Left kidney (tissue), 1 donor: ENCODE measurements at regions not wholly inside any gene's neighbourhood (a gene's known extent, or its start where the extent isn't known, plus 50 kb on each side); places are given as distances from the start of the nearest gene placed in this dataset.
A peak's percentile ranks its signal among the peaks of the same experiment; 100 is the strongest.

ENCODE experiments used
- DNase-seq: peaks from one replicate; pipeline ENCODE4 v3.0.0-alpha.2; 2013

DNA sequence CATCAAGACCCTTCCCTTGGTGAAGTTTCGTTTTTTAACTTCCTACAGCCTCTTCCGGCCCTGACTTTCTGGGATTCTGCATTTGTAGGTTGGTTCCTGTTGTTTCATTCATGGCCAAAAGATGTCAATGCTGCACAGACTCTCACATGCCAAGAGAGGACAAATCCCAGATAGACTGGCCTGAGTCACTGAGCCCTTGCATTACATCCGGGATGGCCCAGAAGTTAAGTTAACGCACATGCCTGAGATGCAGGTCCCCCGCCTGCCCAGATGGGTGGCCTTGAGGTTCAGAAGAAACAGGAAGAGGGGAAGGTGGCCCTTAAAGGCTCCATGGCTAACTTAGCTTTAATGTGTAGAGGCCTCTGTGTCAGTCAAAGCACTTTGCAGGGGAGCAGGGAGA, 51.6 kb upstream of the SRGAP3 start:
- DNase-seq, result no peak

DNA sequence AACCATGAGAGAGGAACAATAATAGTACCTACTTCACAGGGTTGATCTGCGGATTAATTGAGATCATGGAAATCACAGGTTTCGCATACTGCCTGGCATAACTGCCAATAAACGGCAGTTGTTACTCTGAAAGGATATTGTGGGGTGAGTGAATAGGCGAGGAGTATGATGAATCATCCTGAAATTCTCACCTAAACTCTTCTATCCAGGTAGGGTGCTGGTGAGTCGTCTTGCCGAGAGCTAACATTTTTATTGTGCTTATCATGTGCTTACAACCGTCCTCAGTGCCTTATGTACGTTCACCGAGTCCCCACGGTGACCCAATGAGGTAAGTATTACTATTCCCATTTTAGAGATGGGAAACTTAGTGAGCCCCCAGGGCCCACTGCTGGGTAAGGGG, 52.4 kb upstream of the SRGAP3 start:
- DNase-seq, result no peak

DNA sequence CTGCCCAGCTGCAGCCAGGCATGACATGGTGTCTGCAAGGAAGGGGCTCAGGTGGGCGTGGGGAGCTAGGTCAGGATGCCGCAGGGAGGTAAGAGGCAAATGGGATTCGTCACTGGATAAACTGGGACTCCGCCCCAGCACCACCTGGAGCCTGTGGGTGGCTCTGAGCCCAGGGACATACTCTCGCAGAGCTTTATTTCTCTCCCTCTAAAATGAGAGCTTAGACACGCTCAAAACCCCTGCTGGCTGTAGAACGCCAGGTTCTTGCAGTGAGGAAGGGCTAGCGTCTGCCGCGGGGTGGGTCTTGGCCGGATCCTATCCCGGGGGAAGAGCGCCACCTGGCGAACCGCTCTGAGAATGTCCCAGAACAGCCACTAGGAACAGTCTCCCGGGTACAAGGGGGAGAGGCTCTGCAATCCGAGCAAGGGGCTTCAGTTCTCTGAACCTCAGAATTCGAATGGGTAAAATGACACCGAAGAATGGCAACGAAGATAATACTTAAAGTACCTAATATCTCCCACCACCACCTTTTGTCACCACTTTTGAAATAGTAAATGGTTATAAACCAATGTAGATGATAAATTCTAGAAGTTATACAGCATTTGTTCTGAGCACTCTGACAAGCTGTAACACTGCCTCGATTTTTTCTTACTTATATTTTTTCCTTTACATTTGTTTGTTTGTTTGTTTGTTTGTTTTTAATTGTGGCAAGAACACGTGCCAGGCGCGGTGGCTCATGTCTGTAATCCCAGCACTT, 53.2 kb upstream of the SRGAP3 start:
- DNase-seq, result peak; percentile 87

DNA sequence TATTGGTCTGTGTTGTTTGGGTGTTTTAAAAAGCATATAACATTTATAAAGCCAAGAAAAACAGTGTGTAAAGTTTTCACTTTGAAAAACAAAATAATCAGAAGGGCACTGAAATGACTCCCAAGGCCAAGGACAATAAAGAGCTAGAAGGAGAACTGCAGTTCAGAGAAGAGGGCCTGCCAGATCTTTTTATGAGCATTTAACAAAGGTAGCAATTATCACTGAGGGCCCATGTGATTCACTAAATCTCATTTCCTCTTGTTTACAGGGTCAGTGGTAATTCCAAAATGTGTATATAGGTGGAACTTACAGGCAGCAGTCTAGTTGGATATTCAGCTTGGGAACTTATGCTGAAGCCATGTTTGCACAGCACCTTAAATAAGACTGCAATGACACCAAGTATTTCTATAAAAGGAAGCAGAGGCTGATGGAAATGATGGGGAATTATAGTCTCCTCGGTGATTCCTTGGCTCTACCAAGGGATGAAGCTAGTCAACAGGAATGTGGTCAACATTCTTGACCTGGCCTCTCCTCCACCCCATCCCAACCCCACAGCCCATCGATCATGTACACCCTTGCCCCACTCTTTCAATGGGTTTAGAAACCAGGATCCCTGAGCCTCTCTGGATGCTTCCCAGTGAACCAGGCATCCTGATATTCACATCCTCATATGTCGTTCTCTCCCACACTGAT, 54.4 kb upstream of the THUMPD3 start:
- DNase-seq, result no peak

DNA sequence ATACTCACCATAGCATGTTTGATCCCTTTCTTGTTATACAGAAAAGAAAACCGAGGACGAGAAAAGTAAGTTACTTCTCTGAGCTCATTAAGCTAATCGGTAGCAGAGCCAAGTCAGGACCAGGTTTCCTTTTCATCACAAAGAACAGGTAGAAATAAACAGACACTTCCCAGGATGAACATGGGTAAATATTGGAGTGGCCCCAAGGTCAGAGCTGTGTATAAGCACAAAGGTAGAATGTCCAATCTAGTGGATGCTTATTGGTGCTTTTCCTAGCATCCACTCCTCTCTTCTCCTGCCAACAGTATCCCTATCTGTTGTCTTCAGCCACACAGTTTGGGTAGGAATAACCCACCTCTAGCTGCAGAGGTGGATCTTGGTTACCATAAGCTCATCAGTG, 52.8 kb upstream of the THUMPD3 start:
- no peak for DNase-seq

DNA sequence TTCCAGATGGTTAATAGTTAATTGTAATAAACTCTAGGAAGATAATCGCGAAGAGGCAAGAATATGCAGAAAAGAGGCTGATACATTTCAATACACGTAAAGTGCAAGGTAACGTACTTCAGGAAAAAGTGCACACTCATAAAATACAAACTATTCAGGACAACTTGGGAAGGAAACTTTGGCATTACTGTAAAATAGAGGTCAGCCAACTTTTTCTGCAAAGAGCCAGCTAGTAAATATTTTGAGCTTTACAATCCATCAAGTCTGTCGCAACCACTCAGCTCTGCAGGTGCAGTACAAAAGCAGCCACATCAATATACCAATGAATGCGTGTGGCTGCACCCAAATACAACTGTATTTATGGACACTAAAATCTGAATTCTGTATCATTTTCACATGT, 51.6 kb upstream of the THUMPD3 start:
- DNase-seq, result no peak
